ENCODE measurements at regions not wholly inside any gene's neighbourhood (a gene's known extent, or its start where the extent isn't known, plus 50 kb on each side); places are given as distances from the start of the nearest gene placed in this dataset.

- H3K36me3 ChIP-seq (ENCODE audit: insufficient read depth, low read length) = no peaks in the 10 kb centered on the region
- no peak for ATAC-seq (ENCODE audit: insufficient read depth, low read depth)
- no peak for TF ChIP-seq CTCF (IDR thresholded peaks at IDR 0.05; ENCODE audit: borderline replicate concordance, extremely low read depth, low read length, poor library complexity, severe bottlenecking)
- TF ChIP-seq EZH2 (IDR thresholded peaks at IDR 0.05; ENCODE audit: borderline replicate concordance, low read depth, low read length, severe bottlenecking) = no peak
- H2AFZ ChIP-seq (ENCODE audit: low read depth, low read length) = no peak overlapping the region
- H3K4me1 ChIP-seq (ENCODE audit: insufficient read depth, low read length) = no peaks in the 10 kb centered on the region
- DNase-seq = no peak
- H3K9me3 ChIP-seq (ENCODE audit: insufficient read depth, low read length, severe bottlenecking) = no peaks in the 10 kb centered on the region
- no peaks in the 10 kb centered on the region for H3K79me2 ChIP-seq (ENCODE audit: insufficient read depth, low read length)
- H3K27me3 ChIP-seq (ENCODE audit: insufficient read depth, low read length, poor library complexity) = no peaks in the 10 kb centered on the region
- no peak overlapping the region for H3K4me3 ChIP-seq (ENCODE audit: low read depth in 1 of 2, low read length in 2 of 2)
- no peak overlapping the region for H3K27ac ChIP-seq (ENCODE audit: low read length)
- H4K20me1 ChIP-seq (ENCODE audit: insufficient read depth, low read length) = no peaks in the 10 kb centered on the region
- no peak overlapping the region for H3K4me2 ChIP-seq (ENCODE audit: insufficient read depth, low read length)
- no peak overlapping the region for H3K9ac ChIP-seq (ENCODE audit: low read depth, low read length)
These were observed 366.6 kb upstream of the PFKP start for GRCh38 chr10:2700626-2701305.

- ATAC-seq (ENCODE audit: insufficient read depth, low read depth) (no peak), DNase-seq (no peak)
- Histone ChIP-seq H2AFZ (ENCODE audit: low read depth, low read length) (no peak overlapping the region), H3K27ac (ENCODE audit: low read length) (no peak overlapping the region), H3K36me3 (ENCODE audit: insufficient read depth, low read length) (no peaks in the 10 kb centered on the region), H3K4me2 (ENCODE audit: insufficient read depth, low read length) (no peak overlapping the region), H4K20me1 (ENCODE audit: insufficient read depth, low read length) (no peaks in the 10 kb centered on the region), H3K27me3 (ENCODE audit: insufficient read depth, low read length, poor library complexity) (no peaks in the 10 kb centered on the region), H3K4me1 (ENCODE audit: insufficient read depth, low read length) (no peaks in the 10 kb centered on the region), H3K79me2 (ENCODE audit: insufficient read depth, low read length) (no peaks in the 10 kb centered on the region), H3K9ac (ENCODE audit: low read depth, low read length) (no peak overlapping the region), H3K4me3 (ENCODE audit: low read depth in 1 of 2, low read length in 2 of 2) (no peak overlapping the region), H3K9me3 (ENCODE audit: insufficient read depth, low read length, severe bottlenecking) (no peaks in the 10 kb centered on the region)
- TF ChIP-seq CTCF (IDR thresholded peaks at IDR 0.05; ENCODE audit: borderline replicate concordance, extremely low read depth, low read length, poor library complexity, severe bottlenecking) (no peak), EZH2 (IDR thresholded peaks at IDR 0.05; ENCODE audit: borderline replicate concordance, low read depth, low read length, severe bottlenecking) (no peak)
These were observed 378.4 kb upstream of the PFKP start for GRCh38 chr10:2688958-2689357.

- Histone ChIP-seq H3K4me1 (ENCODE audit: insufficient read depth, low read length) (no peaks in the 10 kb centered on the region), H3K27me3 (ENCODE audit: insufficient read depth, low read length, poor library complexity) (no peaks in the 10 kb centered on the region), H3K9me3 (ENCODE audit: insufficient read depth, low read length, severe bottlenecking) (no peaks in the 10 kb centered on the region), H3K9ac (ENCODE audit: low read depth, low read length) (no peak overlapping the region), H4K20me1 (ENCODE audit: insufficient read depth, low read length) (no peaks in the 10 kb centered on the region), H3K4me2 (ENCODE audit: insufficient read depth, low read length) (no peak overlapping the region), H2AFZ (ENCODE audit: low read depth, low read length) (no peak overlapping the region), H3K36me3 (ENCODE audit: insufficient read depth, low read length) (no peaks in the 10 kb centered on the region), H3K79me2 (ENCODE audit: insufficient read depth, low read length) (no peaks in the 10 kb centered on the region), H3K27ac (ENCODE audit: low read length) (no peak overlapping the region), H3K4me3 (ENCODE audit: low read depth in 1 of 2, low read length in 2 of 2) (no peak overlapping the region)
- TF ChIP-seq EZH2 (IDR thresholded peaks at IDR 0.05; ENCODE audit: borderline replicate concordance, low read depth, low read length, severe bottlenecking) = no peak
- TF ChIP-seq CTCF (IDR thresholded peaks at IDR 0.05; ENCODE audit: borderline replicate concordance, extremely low read depth, low read length, poor library complexity, severe bottlenecking) = no peak
- DNase-seq (no peak), ATAC-seq (ENCODE audit: insufficient read depth, low read depth) (no peak)
These were observed 380.7 kb upstream of the PFKP start for GRCh38 chr10:2686691-2687090.

Data from DND-41 (cell line).